ENCODE measurements at regions not wholly inside any gene's neighbourhood (a gene's known extent, or its start where the extent isn't known, plus 50 kb on each side); places are given as distances from the start of the nearest gene placed in this dataset.

GRCh38 chr13:81800433-81800832 is 1459.5 kb upstream of the SPRY2 start:
- no peak for DNase-seq (ENCODE audit: low read depth)

- no peak for DNase-seq (ENCODE audit: low read depth)
Observed at GRCh38 chr13:81795710-81796109, 1454.8 kb upstream of the SPRY2 start.

GRCh38 chr13:81791641-81792040 is 1450.7 kb upstream of the SPRY2 start:
- no peak for DNase-seq (ENCODE audit: low read depth)

GRCh38 chr13:81781471-81781870 is 1440.5 kb upstream of the SPRY2 start:
- no peak for DNase-seq (ENCODE audit: low read depth)

GRCh38 chr13:81779876-81780275 is 1439.0 kb upstream of the SPRY2 start:
- DNase-seq (ENCODE audit: low read depth) = no peak

- no peak for DNase-seq (ENCODE audit: low read depth)
Observed at GRCh38 chr13:81778350-81778749, 1437.4 kb upstream of the SPRY2 start.

GRCh38 chr13:81773263-81773662 is 1432.3 kb upstream of the SPRY2 start:
- DNase-seq (ENCODE audit: low read depth) = no peak

- DNase-seq (ENCODE audit: low read depth) = no peak
Observed at GRCh38 chr13:81771951-81772350, 1431.0 kb upstream of the SPRY2 start.

GRCh38 chr13:81770868-81771505 is 1430.1 kb upstream of the SPRY2 start:
- DNase-seq (ENCODE audit: low read depth) = no peak

- no peak for DNase-seq (ENCODE audit: low read depth)
Observed at GRCh38 chr13:81762449-81762848, 1421.5 kb upstream of the SPRY2 start.

GRCh38 chr13:81760316-81760715 is 1419.4 kb upstream of the SPRY2 start:
- DNase-seq (ENCODE audit: low read depth) = no peak

- DNase-seq (ENCODE audit: low read depth) = no peak
Observed at GRCh38 chr13:81757348-81757970, 1416.5 kb upstream of the SPRY2 start.

- no peak for DNase-seq (ENCODE audit: low read depth)
Observed at GRCh38 chr13:81745391-81745790, 1404.5 kb upstream of the SPRY2 start.

- no peak for DNase-seq (ENCODE audit: low read depth)
Observed at GRCh38 chr13:81738364-81738763, 1397.4 kb upstream of the SPRY2 start.

GRCh38 chr13:81726037-81726726 is 1385.3 kb upstream of the SPRY2 start:
- no peak for DNase-seq (ENCODE audit: low read depth)

- DNase-seq (ENCODE audit: low read depth) = no peak
Observed at GRCh38 chr13:81722456-81722855, 1381.5 kb upstream of the SPRY2 start.

- no peak for DNase-seq (ENCODE audit: low read depth)
Observed at GRCh38 chr13:81721400-81721799, 1380.5 kb upstream of the SPRY2 start.

GRCh38 chr13:81714513-81714912 is 1373.6 kb upstream of the SPRY2 start:
- DNase-seq (ENCODE audit: low read depth) = no peak

GRCh38 chr13:81713201-81713600 is 1372.3 kb upstream of the SPRY2 start:
- no peak for DNase-seq (ENCODE audit: low read depth)

- no peak for DNase-seq (ENCODE audit: low read depth)
Observed at GRCh38 chr13:81697826-81698225, 1356.9 kb upstream of the SPRY2 start.

GRCh38 chr13:81686877-81687276 is 1346.0 kb upstream of the SPRY2 start:
- no peak for DNase-seq (ENCODE audit: low read depth)

- DNase-seq (ENCODE audit: low read depth) = no peak
Observed at GRCh38 chr13:81683521-81683920, 1342.6 kb upstream of the SPRY2 start.

- DNase-seq (ENCODE audit: low read depth) = no peak
Observed at GRCh38 chr13:81682081-81682630, 1341.2 kb upstream of the SPRY2 start.
